HEK293T (cell line): ENCODE measurements at regions not wholly inside any gene's neighbourhood (a gene's known extent, or its start where the extent isn't known, plus 50 kb on each side); places are given as distances from the start of the nearest gene placed in this dataset.

Experiments used
- CTCF ChIA-PET: fragments of 350-600 bp; formaldehyde crosslinking; extraction: SDS; loops from one replicate; lab custom pipeline; 2021; ENCODE audit warnings: antibody characterized with exemption, inconsistent platforms; lab: Yijun Ruan, JAX
- POLR2A ChIA-PET: fragments of 350-600 bp; formaldehyde crosslinking; extraction: SDS; loops from one replicate; lab custom pipeline; 2020; ENCODE audit warnings: antibody characterized with exemption, inconsistent platforms; lab: Yijun Ruan, JAX
- DNase-seq: peaks from one replicate; pipeline ENCODE4 v3.0.0; 2012; ENCODE audit warnings: mixed read lengths; ENCODE audit errors: extremely low spot score
- ARNT ChIP-seq: fragments of 450-650 bp; IDR thresholded peaks from 2 replicates; pipeline ENCODE4 v1.6.1; 2017; ENCODE audit warnings: mild to moderate bottlenecking
- BHLHE40 ChIP-seq: fragments of 450-650 bp; IDR thresholded peaks from 2 replicates; pipeline ENCODE4 v1.6.1; 2016; ENCODE audit warnings: mild to moderate bottlenecking, moderate library complexity, borderline replicate concordance
- CTBP1 ChIP-seq: fragments of 450-650 bp; IDR thresholded peaks from 2 replicates; pipeline ENCODE4 v1.6.1; 2016; ENCODE audit warnings: borderline replicate concordance
- ELF4 ChIP-seq: fragments of 450-650 bp; IDR thresholded peaks from 2 replicates; pipeline ENCODE4 v1.6.1; 2017; ENCODE audit warnings: antibody characterized with exemption
- FOXA1 ChIP-seq: fragments of 450-650 bp; IDR thresholded peaks from 2 replicates; pipeline ENCODE4 v1.6.1; 2016; ENCODE audit warnings: mild to moderate bottlenecking
- FOXK2 ChIP-seq: fragments of 450-650 bp; IDR thresholded peaks from 2 replicates; pipeline ENCODE4 v1.6.1; 2016; ENCODE audit warnings: mild to moderate bottlenecking
- FOXM1 ChIP-seq: fragments of 450-650 bp; IDR thresholded peaks from 2 replicates; pipeline ENCODE4 v1.6.1; 2017; ENCODE audit warnings: mild to moderate bottlenecking, borderline replicate concordance
- HDGF ChIP-seq: fragments of 450-650 bp; IDR thresholded peaks from 2 replicates; pipeline ENCODE4 v1.6.1; 2017; ENCODE audit warnings: antibody characterized with exemption, borderline replicate concordance
- L3MBTL2 ChIP-seq: fragments of 450-650 bp; conservative IDR thresholded peaks from 2 replicates; pipeline ENCODE4 v1.6.1; 2016; ENCODE audit warnings: mild to moderate bottlenecking
- LEF1 ChIP-seq: fragments of 450-650 bp; IDR thresholded peaks from 2 replicates; pipeline ENCODE4 v1.6.1; 2017; ENCODE audit warnings: mild to moderate bottlenecking, borderline replicate concordance
- NFRKB ChIP-seq: fragments of 450-650 bp; IDR thresholded peaks from 2 replicates; pipeline ENCODE4 v1.6.1; 2016; ENCODE audit warnings: mild to moderate bottlenecking, moderate library complexity
- PKNOX1 ChIP-seq: fragments of 450-650 bp; IDR thresholded peaks from 2 replicates; pipeline ENCODE4 v1.6.1; 2016
- SP1 ChIP-seq: fragments of 450-650 bp; IDR thresholded peaks from 2 replicates; pipeline ENCODE4 v1.6.1; 2017
- SUZ12 ChIP-seq: fragments of 450-650 bp; IDR thresholded peaks from 2 replicates; pipeline ENCODE4 v1.6.1; 2016; ENCODE audit warnings: mild to moderate bottlenecking
- TARDBP ChIP-seq: fragments of 450-650 bp; IDR thresholded peaks from 2 replicates; pipeline ENCODE4 v1.6.1; 2016
- ZNF384 ChIP-seq: fragments of 450-650 bp; IDR thresholded peaks from 2 replicates; pipeline ENCODE4 v1.6.1; 2016

DNA sequence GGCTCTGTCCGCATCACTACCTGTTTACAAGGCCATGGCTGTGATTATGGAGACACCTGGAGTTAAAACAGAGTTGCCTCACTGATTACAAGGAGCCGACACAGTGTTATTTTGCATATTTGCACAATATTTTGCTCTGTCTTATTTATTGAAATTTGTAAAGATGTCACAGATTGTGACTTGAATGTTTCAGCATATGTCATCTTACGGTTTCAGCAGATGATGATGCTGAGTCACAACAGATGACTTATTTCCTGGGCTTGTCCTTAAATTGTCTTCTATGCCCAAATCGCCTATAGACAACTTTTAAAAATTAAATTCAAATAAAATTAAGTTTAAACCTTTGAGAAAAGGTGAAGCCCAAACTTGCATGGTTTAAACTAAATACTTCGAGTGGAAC is 87.1 kb upstream of the INPP4B start:
- TF ChIP-seq NFRKB: no peak
- TF ChIP-seq HDGF: no peak
- no peak for TF ChIP-seq FOXM1
- TF ChIP-seq PKNOX1: no peak
- TF ChIP-seq BHLHE40: no peak
- no peak for TF ChIP-seq ZNF384
- TF ChIP-seq SUZ12: no peak
- TF ChIP-seq LEF1: no peak
- TF ChIP-seq SP1: no peak
- TF ChIP-seq FOXA1: no peak
- no peak for TF ChIP-seq L3MBTL2
- TF ChIP-seq FOXK2: no peak
- no peak for TF ChIP-seq ARNT
- TF ChIP-seq ELF4: no peak
- TF ChIP-seq CTBP1: no peak
- no peak for TF ChIP-seq TARDBP
- POLR2A ChIA-PET: no interaction called here
- DNase-seq: no peak
- CTCF ChIA-PET: no interaction called here

DNA sequence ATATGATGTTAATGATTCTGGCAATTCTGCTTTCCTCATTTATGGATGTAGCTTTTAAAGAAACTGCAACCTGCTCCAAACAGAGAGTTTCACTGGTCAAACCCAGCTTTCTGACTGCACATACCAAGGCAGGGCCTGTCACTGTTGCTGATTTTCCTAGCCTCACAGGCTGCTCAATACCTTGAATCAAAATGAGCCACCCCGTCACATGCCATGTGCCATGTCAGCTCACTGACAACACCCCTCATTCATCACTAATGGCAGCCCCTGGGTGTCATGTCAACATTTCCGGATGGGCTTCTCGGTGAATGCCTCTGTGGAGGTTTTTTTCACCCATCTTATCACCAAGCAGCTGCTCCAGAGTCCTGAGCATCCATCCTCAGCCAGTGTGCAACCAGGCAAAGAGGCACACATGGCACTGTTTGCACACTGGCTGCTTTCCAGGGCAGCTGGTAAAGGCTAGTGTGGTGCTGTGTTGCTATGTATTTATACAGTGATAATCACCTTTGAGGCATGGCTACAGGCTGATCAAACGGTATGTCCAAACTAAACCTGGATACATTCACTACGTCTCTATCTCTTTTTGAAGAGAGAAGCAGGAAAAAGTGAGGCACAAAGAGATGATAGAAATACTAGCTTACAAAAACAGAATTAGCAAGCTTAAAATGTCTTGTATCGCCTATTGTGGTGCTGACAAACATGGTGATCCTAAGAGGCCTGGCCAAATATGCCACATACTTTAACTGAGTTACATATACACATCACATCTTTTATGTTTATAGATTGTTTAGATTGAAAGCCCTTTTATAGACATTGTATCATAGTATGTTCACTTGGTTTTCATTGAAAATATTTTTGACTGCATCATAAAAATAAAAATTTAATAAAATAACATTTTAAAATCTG is 94.6 kb upstream of the INPP4B start:
- ChIA-PET CTCF (no interaction called here), POLR2A (no interaction called here)
- TF ChIP-seq HDGF: no peak
- TF ChIP-seq FOXM1: no peak
- TF ChIP-seq L3MBTL2: no peak
- TF ChIP-seq ARNT: no peak
- TF ChIP-seq SUZ12: no peak
- no peak for DNase-seq

GRCh38 chr4:142944565-142944964 is 98.5 kb upstream of the INPP4B start:
- no peak for DNase-seq
- POLR2A ChIA-PET: no interaction called here
- CTCF ChIA-PET: no interaction called here
- TF ChIP-seq HDGF (no peak), FOXA1 (no peak), ZNF384 (no peak), SUZ12 (no peak), FOXM1 (no peak)

DNA sequence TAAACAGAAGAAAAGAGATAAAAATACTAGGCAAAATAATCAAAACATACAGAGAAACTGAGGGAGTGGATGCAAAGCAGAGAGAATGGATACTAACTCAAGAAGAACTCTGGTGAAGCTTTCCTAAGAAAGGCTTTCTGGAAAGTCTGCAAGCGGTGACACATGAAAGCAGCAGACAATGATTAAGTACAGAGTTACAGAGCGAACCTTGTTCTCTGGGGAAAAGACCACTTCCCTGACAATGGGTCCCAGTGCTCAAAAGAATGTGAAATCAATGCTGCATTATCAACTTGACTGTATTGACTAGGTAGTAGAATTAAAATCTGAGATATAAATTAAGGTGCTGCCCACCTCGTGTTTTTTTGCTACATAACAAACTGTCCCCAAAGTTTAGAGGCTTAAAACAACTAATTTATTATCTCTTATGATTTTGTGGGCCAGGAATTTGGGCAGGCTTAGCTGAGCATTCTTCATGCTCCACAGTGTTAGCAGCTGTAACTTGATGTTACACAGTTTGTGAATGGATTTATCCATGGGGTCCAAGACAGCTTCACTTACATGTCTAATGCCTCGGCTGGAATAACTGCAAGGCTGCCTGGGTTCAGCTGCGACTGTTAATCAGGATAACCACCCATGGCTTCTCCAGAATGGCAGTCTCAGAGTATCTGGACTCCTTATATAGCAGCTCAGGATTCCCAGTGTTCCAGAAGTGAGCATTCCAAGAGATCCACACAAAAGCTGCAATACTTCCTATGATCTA is 106.9 kb upstream of the INPP4B start:
- ChIA-PET POLR2A (no interaction called here), CTCF (interaction anchor here (0.8 kb wide), 1 partner anchor 34 kb away, joined by 3 read pairs; no protein-coding TSS in a partner anchor)
- TF ChIP-seq NFRKB: no peak
- TF ChIP-seq HDGF: no peak
- no peak for TF ChIP-seq FOXK2
- TF ChIP-seq BHLHE40: no peak
- TF ChIP-seq L3MBTL2: no peak
- 0 out of 2 replicates have a peak, but pooled peaks have one; percentile 15 for TF ChIP-seq PKNOX1
- no peak for DNase-seq

GRCh38 chr4:142954415-142954814 is 108.3 kb upstream of the INPP4B start:
- TF ChIP-seq ELF4: no peak
- TF ChIP-seq BHLHE40: no peak
- TF ChIP-seq PKNOX1: no peak
- TF ChIP-seq TARDBP: no peak
- TF ChIP-seq L3MBTL2: no peak
- no peak for TF ChIP-seq SUZ12
- TF ChIP-seq FOXA1: no peak
- TF ChIP-seq ARNT: no peak
- no peak for TF ChIP-seq LEF1
- no peak for TF ChIP-seq ZNF384
- no peak for TF ChIP-seq HDGF
- TF ChIP-seq FOXK2: no peak
- no peak for TF ChIP-seq NFRKB
- no peak for TF ChIP-seq CTBP1
- TF ChIP-seq FOXM1: no peak
- no peak for TF ChIP-seq SP1
- no peak for DNase-seq
- POLR2A ChIA-PET: no interaction called here
- CTCF ChIA-PET: no interaction called here

DNA sequence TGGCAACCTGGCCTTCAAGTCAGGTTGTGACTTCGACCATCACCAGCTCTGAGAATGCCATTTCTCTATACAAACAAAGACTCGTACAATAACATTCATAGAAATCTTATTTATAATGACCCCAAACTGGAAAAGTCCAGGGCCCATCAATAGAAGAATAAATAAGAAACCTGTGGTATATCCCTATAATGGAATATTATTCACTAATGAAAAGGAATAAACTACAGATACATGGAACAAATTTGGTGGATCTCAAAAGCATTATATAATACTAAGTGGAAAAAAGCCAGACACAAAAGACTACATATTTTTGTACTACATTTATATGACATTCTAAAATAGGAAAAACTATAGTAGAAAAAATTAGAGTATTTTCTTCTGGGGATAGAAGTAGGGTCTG is 109.4 kb upstream of the INPP4B start:
- ChIA-PET POLR2A (no interaction called here), CTCF (no interaction called here)
- no peak for DNase-seq
- TF ChIP-seq TARDBP (no peak), CTBP1 (no peak), L3MBTL2 (no peak), NFRKB (no peak), ELF4 (no peak), PKNOX1 (no peak), SUZ12 (no peak), SP1 (no peak), FOXK2 (no peak), BHLHE40 (no peak), ZNF384 (no peak), LEF1 (no peak), FOXM1 (no peak)
